Endodermal cell (in vitro differentiated cells): ENCODE measurements at regions not wholly inside any gene's neighbourhood (a gene's known extent, or its start where the extent isn't known, plus 50 kb on each side); places are given as distances from the start of the nearest gene placed in this dataset.
"Not testable (repeated sequence)": the region's sequence is repeated elsewhere in the genome, so short reads cannot be mapped to it uniquely, and the experiment has no call there.

Experiments used
- DNase-seq: peaks from one replicate; pipeline ENCODE4 v3.0.0-alpha.2; 2017
- H3K27ac ChIP-seq: 2 replicates; pipeline ENCODE4 v1.5.1; 2013; ENCODE audit warnings: mild to moderate bottlenecking, low read depth, low read length, moderate library complexity
- H3K27me3 ChIP-seq: 2 replicates; pipeline ENCODE4 v1.6.1; 2013; ENCODE audit warnings: mild to moderate bottlenecking, low read length, moderate library complexity; ENCODE audit not compliant: insufficient read depth, control insufficient read depth, poor library complexity, severe bottlenecking
- H3K36me3 ChIP-seq: 2 replicates; pipeline ENCODE4 v1.7.0; 2013; ENCODE audit warnings: mild to moderate bottlenecking, low read length, moderate library complexity; ENCODE audit not compliant: control insufficient read depth, insufficient read depth
- H3K4me1 ChIP-seq: one replicate; pipeline ENCODE4 v1.7.0; 2013; ENCODE audit warnings: low read length; ENCODE audit not compliant: control insufficient read depth, insufficient read depth
- H3K4me3 ChIP-seq: 2 replicates; pipeline ENCODE4 v1.5.1; 2013; ENCODE audit warnings: mild to moderate bottlenecking, low read length, moderate library complexity
- H3K9ac ChIP-seq: 2 replicates; pipeline ENCODE4 v1.6.1; 2013; ENCODE audit warnings: mild to moderate bottlenecking, low read length, moderate library complexity; ENCODE audit not compliant: poor library complexity, severe bottlenecking; ENCODE audit errors: extremely low read depth
- H3K9me3 ChIP-seq: 2 replicates; pipeline ENCODE4 v1.6.1; 2013; ENCODE audit warnings: mild to moderate bottlenecking, low read length, moderate library complexity; ENCODE audit not compliant: control insufficient read depth
- H3K27ac Mint-ChIP-seq: 2 replicates; pipeline ENCODE4 v1.8.0; 2020; ENCODE audit warnings: mixed read lengths
- H3K27me3 Mint-ChIP-seq: 2 replicates; pipeline ENCODE4 v1.8.0; 2021; ENCODE audit warnings: mild to moderate bottlenecking, mixed read lengths; ENCODE audit not compliant: insufficient read depth
- H3K36me3 Mint-ChIP-seq: 2 replicates; pipeline ENCODE4 v1.8.0; 2020; ENCODE audit warnings: low read depth, mixed read lengths
- H3K4me1 Mint-ChIP-seq: 2 replicates; pipeline ENCODE4 v1.8.0; 2020; ENCODE audit warnings: mixed read lengths
- H3K4me3 Mint-ChIP-seq: 2 replicates; pipeline ENCODE4 v1.8.0; 2020; ENCODE audit warnings: mild to moderate bottlenecking, moderate library complexity, mixed read lengths
- H3K9me3 Mint-ChIP-seq: 2 replicates; pipeline ENCODE4 v1.8.0; 2020; ENCODE audit warnings: mild to moderate bottlenecking, mixed read lengths
- WGBS, 2 experiments: methylation state at CpG; one replicate each; pipeline versions ENCODE4 v1.1.5 to v1.1.7; 2013; ENCODE audit warnings: missing lambda C conversion rate in 2 of 2, mixed read lengths in 1 of 2; ENCODE audit not compliant: insufficient coverage in 1 of 2, insufficient read length in 1 of 2; 5-methylcytosine and 5-hydroxymethylcytosine counted together
- TF ChIP-seq, protein P1 (sequence below): fragments of 200-600 bp; sonication (generic); conservative IDR thresholded peaks from 2 replicates; pipeline ENCODE4 v1.5.0; 2021; ENCODE audit warnings: antibody characterized with exemption, mild to moderate bottlenecking

DNA sequence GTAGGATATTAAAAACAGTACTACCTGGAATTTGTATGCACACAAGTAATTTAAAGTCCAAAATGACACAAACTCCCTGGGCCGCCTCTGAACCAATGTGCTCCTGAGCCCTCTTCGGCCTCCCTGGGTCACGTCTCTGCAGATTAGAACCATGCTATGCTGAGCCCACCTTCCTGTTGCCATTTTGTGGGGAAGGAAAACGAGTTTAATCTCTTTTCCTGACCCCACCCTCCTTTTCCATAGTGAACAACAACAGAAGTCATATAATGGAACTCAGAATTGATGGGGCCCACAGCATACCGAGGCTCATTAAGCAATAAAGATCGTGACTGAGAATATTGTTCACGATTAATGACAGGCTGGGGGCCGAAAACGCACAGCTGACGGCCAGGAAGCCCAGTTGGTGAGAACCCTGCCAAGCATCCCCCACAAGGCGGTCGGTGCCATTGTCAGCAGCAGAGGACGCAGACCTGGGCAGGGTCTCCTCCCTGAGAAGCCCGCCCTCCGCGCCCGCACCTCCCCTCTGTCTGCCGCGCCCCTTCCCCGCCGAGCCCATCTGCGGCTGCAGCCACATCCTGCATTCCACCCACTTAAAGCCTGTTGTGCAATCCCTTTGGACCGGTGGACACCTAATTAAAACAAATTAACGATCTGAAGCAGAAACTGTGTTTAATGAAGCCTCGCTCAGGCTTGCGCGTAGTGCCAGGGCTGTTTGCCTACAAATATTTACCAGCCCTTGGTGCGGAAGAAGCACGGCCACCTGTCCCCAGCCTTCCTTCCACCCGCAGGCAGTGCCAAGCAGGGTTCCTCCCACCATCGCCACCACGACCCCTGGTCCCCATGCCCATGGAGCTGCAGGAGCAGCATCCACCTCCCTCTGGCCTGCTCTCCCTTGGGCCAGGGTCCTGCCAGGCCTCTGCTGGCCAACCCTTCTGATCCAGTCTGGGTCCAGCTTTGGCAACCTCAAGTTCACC, 68.1 kb downstream of the DLL1 start:
- Mint-ChIP-seq H3K9me3 (no peaks in the 10 kb centered on the region), H3K27ac (no peak overlapping the region), H3K27me3 (no peaks in the 10 kb centered on the region), H3K4me3 (no peak overlapping the region), H3K4me1 (peaks cover 9% of the 10 kb centered on the region), H3K36me3 (no peaks in the 10 kb centered on the region)
- DNase-seq: peak; percentile 47
- no peaks in the 10 kb centered on the region for H3K9me3 ChIP-seq
- H3K36me3 ChIP-seq: no peaks in the 10 kb centered on the region
- H3K4me3 ChIP-seq: no peak overlapping the region
- 92 to 95% methylated on average over 22 to 32 of the region's 32 CpGs for WGBS, 2 experiments
- H3K9ac ChIP-seq: no peak overlapping the region
- H3K4me1 ChIP-seq: no peaks in the 10 kb centered on the region
- H3K27me3 ChIP-seq: no peaks in the 10 kb centered on the region
- TF ChIP-seq, protein P1, sequence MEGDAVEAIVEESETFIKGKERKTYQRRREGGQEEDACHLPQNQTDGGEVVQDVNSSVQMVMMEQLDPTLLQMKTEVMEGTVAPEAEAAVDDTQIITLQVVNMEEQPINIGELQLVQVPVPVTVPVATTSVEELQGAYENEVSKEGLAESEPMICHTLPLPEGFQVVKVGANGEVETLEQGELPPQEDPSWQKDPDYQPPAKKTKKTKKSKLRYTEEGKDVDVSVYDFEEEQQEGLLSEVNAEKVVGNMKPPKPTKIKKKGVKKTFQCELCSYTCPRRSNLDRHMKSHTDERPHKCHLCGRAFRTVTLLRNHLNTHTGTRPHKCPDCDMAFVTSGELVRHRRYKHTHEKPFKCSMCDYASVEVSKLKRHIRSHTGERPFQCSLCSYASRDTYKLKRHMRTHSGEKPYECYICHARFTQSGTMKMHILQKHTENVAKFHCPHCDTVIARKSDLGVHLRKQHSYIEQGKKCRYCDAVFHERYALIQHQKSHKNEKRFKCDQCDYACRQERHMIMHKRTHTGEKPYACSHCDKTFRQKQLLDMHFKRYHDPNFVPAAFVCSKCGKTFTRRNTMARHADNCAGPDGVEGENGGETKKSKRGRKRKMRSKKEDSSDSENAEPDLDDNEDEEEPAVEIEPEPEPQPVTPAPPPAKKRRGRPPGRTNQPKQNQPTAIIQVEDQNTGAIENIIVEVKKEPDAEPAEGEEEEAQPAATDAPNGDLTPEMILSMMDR: no peak
- no peak overlapping the region for H3K27ac ChIP-seq

DNA sequence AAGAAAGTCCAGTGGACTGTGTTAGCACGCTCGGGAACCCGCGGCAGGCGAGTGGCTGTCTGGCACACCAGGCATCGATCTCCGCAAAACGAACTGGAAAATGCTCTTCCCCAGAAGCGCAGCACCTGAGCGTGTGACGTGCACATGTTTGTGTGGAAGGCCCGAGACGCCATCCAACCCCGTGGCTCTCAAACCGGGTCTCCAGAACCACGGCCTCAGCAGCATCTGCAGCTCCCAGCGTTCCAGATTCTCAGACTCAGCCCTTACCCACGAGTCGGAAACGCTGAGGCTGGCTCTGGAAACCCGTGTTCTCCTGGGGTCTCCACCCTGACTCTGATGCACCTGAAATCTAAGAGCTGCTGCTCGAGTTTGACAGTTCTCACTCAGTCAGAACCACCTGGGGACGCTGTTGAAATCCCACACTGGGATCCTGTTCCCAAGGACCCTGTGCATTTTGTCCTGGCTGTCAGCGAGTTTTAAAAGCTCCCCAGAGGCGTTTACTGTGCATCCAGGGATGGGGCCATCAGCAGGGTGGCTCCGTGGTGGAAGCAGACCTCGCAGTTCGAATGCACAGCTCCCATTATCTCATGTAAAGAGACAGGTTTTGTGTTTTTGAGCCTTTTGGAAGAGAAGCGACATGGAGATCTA, 69.0 kb downstream of the DLL1 start:
- no peaks in the 10 kb centered on the region for H3K4me1 ChIP-seq
- TF ChIP-seq, protein P1: peak; percentile 38
- no peak overlapping the region for H3K4me3 Mint-ChIP-seq
- H3K9ac ChIP-seq: no peak overlapping the region
- H3K27ac Mint-ChIP-seq: no peak overlapping the region
- H3K9me3 Mint-ChIP-seq: no peaks in the 10 kb centered on the region
- whole genome bisulfite sequencing, 2 experiments: 85 to 86% methylated on average over 21 to 29 of the region's 29 CpGs
- H3K27me3 ChIP-seq: no peaks in the 10 kb centered on the region
- peak; percentile 58 for DNase-seq
- no peak overlapping the region for H3K27ac ChIP-seq
- H3K27me3 Mint-ChIP-seq: no peaks in the 10 kb centered on the region
- no peak overlapping the region for H3K4me3 ChIP-seq
- no peaks in the 10 kb centered on the region for H3K36me3 Mint-ChIP-seq
- no peaks in the 10 kb centered on the region for H3K36me3 ChIP-seq
- H3K9me3 ChIP-seq: no peaks in the 10 kb centered on the region
- peaks cover 9% of the 10 kb centered on the region for H3K4me1 Mint-ChIP-seq

DNA sequence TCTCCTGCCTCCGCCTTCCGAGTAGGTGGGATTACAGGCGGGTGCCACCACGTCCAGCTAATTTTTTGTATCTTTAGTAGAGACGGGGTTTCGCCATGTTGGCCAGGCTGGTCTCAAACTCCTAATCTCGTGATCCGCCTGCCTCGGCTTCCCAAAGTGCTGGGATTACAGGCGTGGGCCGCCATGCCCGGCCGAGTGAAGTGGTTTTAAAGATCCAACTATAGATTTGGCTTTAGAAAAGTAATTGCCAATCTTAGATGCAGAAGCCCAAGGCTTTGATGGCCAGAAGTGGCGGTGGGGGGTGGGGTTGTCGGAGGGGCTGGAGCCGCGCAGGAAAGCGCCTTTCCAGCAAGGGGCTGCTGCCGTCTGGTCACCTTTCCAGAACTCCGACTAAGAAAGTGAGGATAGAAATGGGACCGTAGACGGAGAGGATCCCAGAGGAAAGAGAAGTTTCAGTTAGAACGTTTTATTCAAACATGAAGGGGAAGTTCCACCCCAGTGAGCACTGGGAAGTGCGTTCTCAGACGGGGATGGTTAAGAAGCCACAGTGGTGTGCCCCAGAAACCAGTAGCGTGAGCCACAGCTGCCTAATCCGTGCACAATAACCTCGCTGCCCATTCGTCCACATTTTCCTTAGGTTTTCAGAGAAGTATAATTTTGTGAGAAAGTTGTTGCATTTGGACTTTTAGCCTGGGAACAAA, 69.7 kb downstream of the DLL1 start:
- Mint-ChIP-seq H3K9me3 (no peaks in the 10 kb centered on the region), H3K4me3 (no peak overlapping the region), H3K4me1 (peaks cover 9% of the 10 kb centered on the region), H3K27me3 (no peaks in the 10 kb centered on the region), H3K36me3 (no peaks in the 10 kb centered on the region), H3K27ac (no peak overlapping the region)
- Histone ChIP-seq H3K4me1 (no peaks in the 10 kb centered on the region), H3K4me3 (no peak overlapping the region), H3K27me3 (no peaks in the 10 kb centered on the region), H3K9ac (no peak overlapping the region), H3K36me3 (no peaks in the 10 kb centered on the region), H3K27ac (no peak overlapping the region), H3K9me3 (no peaks in the 10 kb centered on the region)
- WGBS, 2 experiments: 90 to 92% methylated on average over 26 to 29 of the region's 29 CpGs
- peak; percentile 34 for DNase-seq
- TF ChIP-seq, protein P1: no peak

DNA sequence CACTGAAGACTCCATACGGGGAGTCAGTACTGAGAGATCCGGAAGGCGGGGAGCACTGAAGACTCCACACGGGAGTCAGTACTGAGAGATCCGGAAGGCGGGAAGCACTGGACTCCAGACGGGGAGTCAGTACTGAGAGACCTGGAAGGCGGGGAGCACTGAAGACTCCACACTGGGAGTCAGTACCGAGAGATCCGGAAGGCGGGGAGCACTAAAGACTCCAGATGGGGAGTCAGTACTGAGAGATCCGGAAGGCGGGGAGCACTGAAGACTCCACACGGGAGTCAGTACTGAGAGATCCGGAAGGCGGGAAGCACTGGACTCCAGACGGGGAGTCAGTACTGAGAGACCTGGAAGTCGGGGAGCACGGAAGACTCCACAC, 77.2 kb downstream of the DLL1 start:
- DNase-seq, H3K27me3 ChIP-seq, H3K4me3 Mint-ChIP-seq, H3K27me3 Mint-ChIP-seq, H3K36me3 Mint-ChIP-seq, H3K9me3 Mint-ChIP-seq, H3K9ac ChIP-seq, H3K27ac ChIP-seq, H3K4me3 ChIP-seq, H3K4me1 ChIP-seq, H3K27ac Mint-ChIP-seq, H3K9me3 ChIP-seq, H3K4me1 Mint-ChIP-seq, H3K36me3 ChIP-seq: not testable (repeated sequence)
- 93 to 98% methylated on average over 13 to 15 of the region's 19 CpGs for WGBS, 2 experiments
